ENCODE measurements at regions not wholly inside any gene's neighbourhood (a gene's known extent, or its start where the extent isn't known, plus 50 kb on each side); places are given as distances from the start of the nearest gene placed in this dataset.

- no peak for TF ChIP-seq POLR2A (IDR thresholded peaks at IDR 0.05; ENCODE audit: low read depth, low read length)
- no peak for TF ChIP-seq POLR2AphosphoS5 (IDR thresholded peaks at IDR 0.05; ENCODE audit: low read depth, low read length)
- no peak for TF ChIP-seq TAF1 (IDR thresholded peaks at IDR 0.05; ENCODE audit: low read depth, low read length)
- no peak for TF ChIP-seq POU2F2 (IDR thresholded peaks at IDR 0.05; ENCODE audit: low read depth, low read length)
- no peak for TF ChIP-seq PAX5 (IDR thresholded peaks at IDR 0.05; ENCODE audit: insufficient read depth, low read length, severe bottlenecking)
Observed at GRCh38 chr2:176683618-176684111, 414.4 kb downstream of the MTX2 start.

All from GM12891 (cell line).